ENCODE measurements at regions not wholly inside any gene's neighbourhood (a gene's known extent, or its start where the extent isn't known, plus 50 kb on each side); places are given as distances from the start of the nearest gene placed in this dataset.

DNA sequence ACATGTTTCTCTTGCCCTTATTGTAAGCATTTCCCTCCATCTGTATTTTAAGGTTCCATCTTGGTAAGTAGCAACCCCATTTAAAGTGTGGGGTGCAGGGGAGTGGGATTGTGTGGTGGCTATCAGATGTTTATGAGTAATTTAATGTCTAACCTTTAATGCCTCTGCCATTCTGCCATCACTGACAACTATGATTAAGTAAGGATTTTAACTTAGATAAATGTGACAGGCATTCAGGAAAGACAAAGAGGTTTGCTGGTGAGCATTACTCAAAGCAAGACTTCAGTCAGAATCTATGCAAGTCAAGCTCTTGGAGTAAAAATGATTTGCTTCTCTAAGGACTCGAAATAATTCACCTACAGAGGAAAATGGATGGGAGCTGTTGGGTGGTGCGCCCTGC is 143.0 kb downstream of the NXNL2 start:
- H3T11ph ChIP-seq (ENCODE audit: low read length): no peak overlapping the region
- no CpG with 5 or more reads among the region's 2 CpGs for WGBS (ENCODE audit: extremely low coverage, insufficient read length, low lambda C conversion rate)
- no peak overlapping the region for H3K9ac ChIP-seq (ENCODE audit: extremely low read depth, insufficient read length, low read length)
- Mint-ChIP-seq H3K4me1 (no peaks in the 10 kb centered on the region), H3K4me3 (no peak overlapping the region), H3K9me3 (peaks cover 0 to 3% of the 10 kb centered on the region in 2 experiments; a peak in 2 of 5 replicates), H3K27me3 (ENCODE audit: low read depth) (peaks cover 2% of the 10 kb centered on the region; the same call in 1 of the 2 replicates), H3K27ac (no peak overlapping the region), H3K36me3 (ENCODE audit: insufficient read depth in 1 of 3, low read depth in 3 of 3) (no peaks in the 10 kb centered on the region; a peak in 2 of 7 replicates)
- H3K27me3 ChIP-seq (ENCODE audit: insufficient read depth, low read length): no peaks in the 10 kb centered on the region
- no peak overlapping the region for H2BK12ac ChIP-seq (ENCODE audit: insufficient read length, low read depth, low read length)
- no peak overlapping the region for H4K5ac ChIP-seq (ENCODE audit: insufficient read length, low read depth, low read length)
- H3K4me1 ChIP-seq (ENCODE audit: insufficient read depth, low read length): no peaks in the 10 kb centered on the region
- H3K79me2 ChIP-seq (ENCODE audit: insufficient read depth, low read length): no peaks in the 10 kb centered on the region
- H3K18ac ChIP-seq (ENCODE audit: insufficient read length, low read depth, low read length): no peak overlapping the region
- no peak overlapping the region for H4K8ac ChIP-seq (replicated peaks; ENCODE audit: insufficient read length, low read depth, low read length)
- no peak overlapping the region for H3K23ac ChIP-seq (ENCODE audit: insufficient read length, low read depth, low read length)
- no peak overlapping the region for H3K4ac ChIP-seq (ENCODE audit: low read depth, low read length)
- DNase-seq: no peak
- no peak overlapping the region for H2AK5ac ChIP-seq (ENCODE audit: insufficient read length, low read length)
- H2AFZ ChIP-seq (ENCODE audit: low read length): no peak overlapping the region
- H3K23me2 ChIP-seq (ENCODE audit: insufficient read length, low read depth, low read length, poor library complexity, severe bottlenecking): no peaks in the 10 kb centered on the region
- TF ChIP-seq, protein P1, sequence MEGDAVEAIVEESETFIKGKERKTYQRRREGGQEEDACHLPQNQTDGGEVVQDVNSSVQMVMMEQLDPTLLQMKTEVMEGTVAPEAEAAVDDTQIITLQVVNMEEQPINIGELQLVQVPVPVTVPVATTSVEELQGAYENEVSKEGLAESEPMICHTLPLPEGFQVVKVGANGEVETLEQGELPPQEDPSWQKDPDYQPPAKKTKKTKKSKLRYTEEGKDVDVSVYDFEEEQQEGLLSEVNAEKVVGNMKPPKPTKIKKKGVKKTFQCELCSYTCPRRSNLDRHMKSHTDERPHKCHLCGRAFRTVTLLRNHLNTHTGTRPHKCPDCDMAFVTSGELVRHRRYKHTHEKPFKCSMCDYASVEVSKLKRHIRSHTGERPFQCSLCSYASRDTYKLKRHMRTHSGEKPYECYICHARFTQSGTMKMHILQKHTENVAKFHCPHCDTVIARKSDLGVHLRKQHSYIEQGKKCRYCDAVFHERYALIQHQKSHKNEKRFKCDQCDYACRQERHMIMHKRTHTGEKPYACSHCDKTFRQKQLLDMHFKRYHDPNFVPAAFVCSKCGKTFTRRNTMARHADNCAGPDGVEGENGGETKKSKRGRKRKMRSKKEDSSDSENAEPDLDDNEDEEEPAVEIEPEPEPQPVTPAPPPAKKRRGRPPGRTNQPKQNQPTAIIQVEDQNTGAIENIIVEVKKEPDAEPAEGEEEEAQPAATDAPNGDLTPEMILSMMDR (conservative IDR thresholded peaks at IDR 0.05): no peak
- H2BK15ac ChIP-seq (ENCODE audit: low read depth, low read length): no peak overlapping the region
- H2BK120ac ChIP-seq (ENCODE audit: low read depth, low read length, poor library complexity, severe bottlenecking): no peak overlapping the region
- no peak overlapping the region for H4K91ac ChIP-seq (ENCODE audit: insufficient read length, low read depth, low read length)
- no peaks in the 10 kb centered on the region for H3K79me1 ChIP-seq (ENCODE audit: insufficient read depth, low read depth, low read length, poor library complexity, severe bottlenecking)
- H3K9me3 ChIP-seq (ENCODE audit: control insufficient read depth, low read depth, low read length): no peaks in the 10 kb centered on the region
- H3K56ac ChIP-seq (ENCODE audit: insufficient read length, low read depth, low read length): no peak overlapping the region
- H4K20me1 ChIP-seq (ENCODE audit: control insufficient read depth, insufficient read depth, insufficient read length): no peaks in the 10 kb centered on the region
- no peak overlapping the region for H3K14ac ChIP-seq (ENCODE audit: insufficient read depth, low read length)
- no peak overlapping the region for H3K4me2 ChIP-seq (ENCODE audit: insufficient read depth, insufficient read length, low read length)
- no peak overlapping the region for H2BK20ac ChIP-seq (ENCODE audit: low read depth, low read length, poor library complexity, severe bottlenecking)
- H2BK5ac ChIP-seq (ENCODE audit: insufficient read length, low read length): no peak overlapping the region
- no peak overlapping the region for H3K27ac ChIP-seq (ENCODE audit: insufficient read length, low read depth, low read length)

Measured in H9 (cell line).